PC-9 (cell line): ENCODE measurements at regions not wholly inside any gene's neighbourhood (a gene's known extent, or its start where the extent isn't known, plus 50 kb on each side); places are given as distances from the start of the nearest gene placed in this dataset.

ENCODE experiments used
- BruUV-seq: library from RNA; stranded (reverse); fragments of 400-500 nt; replicated peaks from 2 replicates; lab custom pipeline; 2021; lab: Mats Ljungman, UMichigan
- CTCF ChIA-PET: fragments of 300-600 bp; sonication (Branson Sonifier 250); formaldehyde crosslinking; loops from one replicate; lab custom pipeline; 2022; ENCODE audit warnings: antibody characterized with exemption; lab: Charles Lee
- POLR2A ChIA-PET: fragments of 300-600 bp; sonication (Branson Sonifier 250); formaldehyde crosslinking; loops from one replicate; lab custom pipeline; 2022; ENCODE audit warnings: antibody characterized with exemption; ENCODE audit not compliant: unreplicated experiment; lab: Charles Lee
- DNase-seq, 2 experiments: peaks; one replicate each; pipeline versions ENCODE4 v3.0.0 to v3.0.0-alpha.2; 2015 to 2022; ENCODE audit warnings: mixed read lengths in 1 of 2
- H2AFZ ChIP-seq: fragments of 200-600 bp; sonication (generic); 2 replicates; pipeline ENCODE4 v1.8.1; 2017; ENCODE audit warnings: antibody characterized with exemption
- H3F3A ChIP-seq: fragments of 200-600 bp; sonication (generic); 2 replicates; pipeline ENCODE4 v1.8.1; 2017; ENCODE audit warnings: antibody characterized with exemption, mild to moderate bottlenecking, low read depth; ENCODE audit not compliant: insufficient read depth
- H3K27ac ChIP-seq: fragments of 200-600 bp; sonication (generic); 2 replicates; pipeline ENCODE4 v1.6.1; 2016; ENCODE audit warnings: mixed run types
- H3K27me3 ChIP-seq: fragments of 200-600 bp; sonication (generic); 2 replicates; pipeline ENCODE4 v1.6.1; 2016; ENCODE audit warnings: low read depth, mixed run types; ENCODE audit not compliant: insufficient read depth
- H3K36me3 ChIP-seq: fragments of 200-600 bp; sonication (generic); 2 replicates; pipeline ENCODE4 v1.6.1; 2016; ENCODE audit warnings: low read depth, mixed run types
- H3K4me1 ChIP-seq: fragments of 200-600 bp; sonication (generic); replicated peaks from 2 replicates; pipeline ENCODE4 v1.6.1; 2016; ENCODE audit warnings: mixed run types; ENCODE audit not compliant: insufficient read depth
- H3K4me2 ChIP-seq: fragments of 200-600 bp; sonication (generic); 2 replicates; pipeline ENCODE4 v1.6.1; 2017; ENCODE audit warnings: mixed run types
- H3K4me3 ChIP-seq: fragments of 200-600 bp; sonication (generic); 2 replicates; pipeline ENCODE4 v1.6.1; 2016; ENCODE audit warnings: mixed run types
- H3K79me2 ChIP-seq: fragments of 200-600 bp; sonication (generic); 2 replicates; pipeline ENCODE4 v1.6.1; 2017; ENCODE audit warnings: low read depth, mixed run types
- H3K9me2 ChIP-seq: fragments of 200-600 bp; sonication (generic); 2 replicates; pipeline ENCODE4 v1.8.1; 2017; ENCODE audit warnings: mild to moderate bottlenecking; ENCODE audit not compliant: insufficient read depth
- H3K9me3 ChIP-seq: fragments of 200-600 bp; sonication (generic); 2 replicates; pipeline ENCODE4 v1.8.1; 2016; ENCODE audit warnings: low read depth; ENCODE audit not compliant: insufficient read depth
- H4K20me1 ChIP-seq: fragments of 200-600 bp; sonication (generic); 2 replicates; pipeline ENCODE4 v1.8.1; 2017; ENCODE audit not compliant: insufficient read depth
- EZH2 ChIP-seq: fragments of 200-600 bp; sonication (generic); IDR thresholded peaks from 2 replicates; pipeline ENCODE4 v1.8.0; 2017; ENCODE audit warnings: antibody characterized with exemption, low read depth
- intact Hi-C: fragments of 100-400 bp; cut with micrococcal nuclease; formaldehyde crosslinking; loops from one replicate; pipeline ENCODE4 v1.10.0; 2022; ENCODE audit not compliant: unreplicated experiment
- TF ChIP-seq, protein P1 (sequence below): fragments of 200-600 bp; sonication (generic); conservative IDR thresholded peaks from 2 replicates; pipeline ENCODE4 v1.6.1; 2017; ENCODE audit warnings: mixed run types, antibody characterized with exemption, mild to moderate bottlenecking, moderate library complexity

DNA sequence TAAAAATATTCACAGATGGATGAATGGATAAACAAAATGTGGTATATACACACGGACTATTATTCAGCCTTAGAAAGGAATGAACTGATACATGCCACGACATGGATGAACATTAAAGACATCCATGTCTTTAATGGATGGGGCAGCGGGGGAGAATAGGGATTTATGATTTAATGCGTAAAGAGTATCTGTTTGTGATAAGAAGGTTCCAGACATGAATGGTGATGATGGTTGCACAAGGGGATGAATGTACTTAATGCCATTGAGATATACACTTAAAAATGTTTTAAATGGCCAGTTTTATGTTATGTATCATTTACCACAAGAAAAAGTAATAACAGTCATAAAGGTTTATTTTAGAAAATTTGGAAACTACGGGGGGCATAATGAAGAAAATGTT, 108.6 kb upstream of the WLS start:
- H3K27ac ChIP-seq = no peak overlapping the region
- ChIA-PET CTCF (no interaction called here), POLR2A (no interaction called here)
- no TSS peak for BruUV-seq
- H3K4me2 ChIP-seq = no peak overlapping the region
- no peak for TF ChIP-seq EZH2
- TF ChIP-seq, protein P1, sequence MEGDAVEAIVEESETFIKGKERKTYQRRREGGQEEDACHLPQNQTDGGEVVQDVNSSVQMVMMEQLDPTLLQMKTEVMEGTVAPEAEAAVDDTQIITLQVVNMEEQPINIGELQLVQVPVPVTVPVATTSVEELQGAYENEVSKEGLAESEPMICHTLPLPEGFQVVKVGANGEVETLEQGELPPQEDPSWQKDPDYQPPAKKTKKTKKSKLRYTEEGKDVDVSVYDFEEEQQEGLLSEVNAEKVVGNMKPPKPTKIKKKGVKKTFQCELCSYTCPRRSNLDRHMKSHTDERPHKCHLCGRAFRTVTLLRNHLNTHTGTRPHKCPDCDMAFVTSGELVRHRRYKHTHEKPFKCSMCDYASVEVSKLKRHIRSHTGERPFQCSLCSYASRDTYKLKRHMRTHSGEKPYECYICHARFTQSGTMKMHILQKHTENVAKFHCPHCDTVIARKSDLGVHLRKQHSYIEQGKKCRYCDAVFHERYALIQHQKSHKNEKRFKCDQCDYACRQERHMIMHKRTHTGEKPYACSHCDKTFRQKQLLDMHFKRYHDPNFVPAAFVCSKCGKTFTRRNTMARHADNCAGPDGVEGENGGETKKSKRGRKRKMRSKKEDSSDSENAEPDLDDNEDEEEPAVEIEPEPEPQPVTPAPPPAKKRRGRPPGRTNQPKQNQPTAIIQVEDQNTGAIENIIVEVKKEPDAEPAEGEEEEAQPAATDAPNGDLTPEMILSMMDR = no peak
- intact Hi-C loops = loop anchor here (5.0 to 10.0 kb wide), 4 partner anchors 101 to 1394 kb away; partner anchors contain the start of gene WLS
- no peaks in the 10 kb centered on the region for H3K79me2 ChIP-seq
- no peaks in the 10 kb centered on the region for H3K36me3 ChIP-seq
- H3K4me1 ChIP-seq = peaks cover 5% of the 10 kb centered on the region; the same call in 1 of the 2 replicates
- H4K20me1 ChIP-seq = no peaks in the 10 kb centered on the region; the same call in 1 of the 2 replicates
- no peaks in the 10 kb centered on the region for H3K9me3 ChIP-seq
- no peaks in the 10 kb centered on the region for H3F3A ChIP-seq
- no peak overlapping the region for H2AFZ ChIP-seq
- DNase-seq = no peak
- no peaks in the 10 kb centered on the region for H3K9me2 ChIP-seq
- no peaks in the 10 kb centered on the region for H3K27me3 ChIP-seq
- no peak overlapping the region for H3K4me3 ChIP-seq

DNA sequence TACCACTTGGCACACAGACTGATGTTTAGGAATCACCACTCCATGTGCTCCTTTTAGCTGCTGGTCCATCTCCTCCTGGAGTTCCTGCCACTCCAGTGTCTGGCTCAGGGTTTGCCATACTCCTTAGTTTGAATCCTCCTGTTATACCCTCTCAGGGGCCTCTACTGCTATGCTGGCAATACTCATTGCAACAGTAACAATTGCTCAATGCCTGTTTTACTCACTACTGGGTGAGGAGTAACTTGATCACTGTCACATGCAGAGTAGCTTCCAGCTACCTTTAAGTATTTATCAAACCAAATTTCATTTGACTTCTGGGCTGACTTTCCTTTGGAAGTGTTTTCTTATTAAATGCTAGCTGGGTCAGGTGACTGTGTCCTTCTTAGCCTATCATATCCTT, 107.2 kb upstream of the WLS start:
- Histone ChIP-seq H2AFZ (no peak overlapping the region), H3K4me1 (peaks cover 5% of the 10 kb centered on the region; the same call in 1 of the 2 replicates), H3K36me3 (no peaks in the 10 kb centered on the region), H3K4me3 (no peak overlapping the region), H3F3A (no peaks in the 10 kb centered on the region), H3K9me3 (no peaks in the 10 kb centered on the region), H3K4me2 (no peak overlapping the region), H3K27ac (no peak overlapping the region), H4K20me1 (no peaks in the 10 kb centered on the region; the same call in 1 of the 2 replicates), H3K27me3 (no peaks in the 10 kb centered on the region), H3K79me2 (no peaks in the 10 kb centered on the region), H3K9me2 (no peaks in the 10 kb centered on the region)
- no TSS peak for BruUV-seq
- no peak for TF ChIP-seq EZH2
- TF ChIP-seq, protein P1 = no peak
- no peak for DNase-seq
- intact Hi-C loops = no loop called here
- POLR2A ChIA-PET = no interaction called here
- CTCF ChIA-PET = no interaction called here

DNA sequence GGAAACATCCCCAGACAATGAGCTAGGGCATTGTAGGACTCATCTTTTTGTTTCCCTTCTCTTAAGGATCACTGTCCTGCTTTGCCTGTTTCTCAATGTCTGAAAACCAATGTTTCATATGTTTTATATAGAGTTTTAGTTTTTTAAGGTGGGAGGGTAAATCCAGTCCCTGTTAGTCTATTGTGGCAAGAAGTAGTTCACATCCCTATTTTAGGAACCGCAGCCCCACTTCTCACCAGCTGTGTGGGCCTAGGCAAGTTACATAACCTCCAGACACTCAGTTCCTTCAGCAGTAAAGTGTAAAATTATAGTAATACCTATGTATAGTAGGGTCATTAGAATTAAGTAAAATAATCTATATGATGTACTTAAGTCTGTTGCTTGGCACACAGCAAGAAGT, 105.8 kb upstream of the WLS start:
- H3K4me3 ChIP-seq = no peak overlapping the region

More for the DNA sequence above, 105.8 kb upstream of the WLS start:
- no peak overlapping the region for H3K27ac ChIP-seq
- no peaks in the 10 kb centered on the region for H3K9me2 ChIP-seq
- H3K4me2 ChIP-seq = no peak overlapping the region
- H3K79me2 ChIP-seq = no peaks in the 10 kb centered on the region
- no peaks in the 10 kb centered on the region for H3K36me3 ChIP-seq
- no TSS peak for BruUV-seq
- H4K20me1 ChIP-seq = no peaks in the 10 kb centered on the region; the same call in 1 of the 2 replicates
- no peak overlapping the region for H2AFZ ChIP-seq
- intact Hi-C loops = no loop called here
- H3K4me1 ChIP-seq = peaks cover 5% of the 10 kb centered on the region; the same call in 1 of the 2 replicates
- no peak for TF ChIP-seq EZH2
- TF ChIP-seq, protein P1 = no peak
- CTCF ChIA-PET = no interaction called here
- POLR2A ChIA-PET = no interaction called here
- DNase-seq = no peak
- H3K27me3 ChIP-seq = no peaks in the 10 kb centered on the region
- no peaks in the 10 kb centered on the region for H3F3A ChIP-seq
- H3K9me3 ChIP-seq = no peaks in the 10 kb centered on the region
